Muscle of leg (tissue), 3 donors: ENCODE measurements at regions not wholly inside any gene's neighbourhood (a gene's known extent, or its start where the extent isn't known, plus 50 kb on each side); places are given as distances from the start of the nearest gene placed in this dataset.

Experiments used
- DNase-seq: peaks from one replicate; pipeline ENCODE4 v3.0.0; 2013
- H3K27ac ChIP-seq: one replicate; pipeline ENCODE4 v1.5.1; 2013; ENCODE audit warnings: mild to moderate bottlenecking, low read length, control low read depth
- H3K27me3 ChIP-seq: one replicate; pipeline ENCODE4 v1.6.1; 2013; ENCODE audit warnings: low read length; ENCODE audit not compliant: control insufficient read depth, insufficient read depth
- H3K36me3 ChIP-seq: one replicate; pipeline ENCODE4 v1.6.1; 2013; ENCODE audit warnings: low read length; ENCODE audit not compliant: control insufficient read depth, insufficient read depth
- H3K4me1 ChIP-seq: one replicate; pipeline ENCODE4 v1.6.1; 2013; ENCODE audit warnings: low read length; ENCODE audit not compliant: control insufficient read depth, insufficient read depth
- H3K4me3 ChIP-seq: one replicate; pipeline ENCODE4 v1.5.1; 2013; ENCODE audit warnings: low read length, control low read depth
- H3K9me3 ChIP-seq: replicated peaks from 2 replicates; pipeline ENCODE4 v1.6.1; 2013; ENCODE audit warnings: low read depth, low read length; ENCODE audit not compliant: control insufficient read depth
- WGBS: methylation state at CpG from one replicate; pipeline ENCODE4 v1.1.5; 2013; ENCODE audit warnings: missing lambda C conversion rate; ENCODE audit not compliant: insufficient coverage; 5-methylcytosine and 5-hydroxymethylcytosine counted together

- no peaks in the 10 kb centered on the region for H3K4me1 ChIP-seq
- H3K9me3 ChIP-seq = no peaks in the 10 kb centered on the region
- H3K27me3 ChIP-seq = no peaks in the 10 kb centered on the region
- 94% methylated on average over 1 of the region's 1 CpG for WGBS
- DNase-seq = no peak
- H3K4me3 ChIP-seq = no peak overlapping the region
- no peak overlapping the region for H3K27ac ChIP-seq
- no peaks in the 10 kb centered on the region for H3K36me3 ChIP-seq
Observed at GRCh38 chr4:154677300-154677699, 64.8 kb upstream of the FGG start.

GRCh38 chr4:154677923-154678322, 65.5 kb upstream of the FGG start:
- no CpG with 5 or more reads among the region's 3 CpGs for WGBS
- Histone ChIP-seq H3K27ac (no peak overlapping the region), H3K9me3 (no peaks in the 10 kb centered on the region), H3K27me3 (no peaks in the 10 kb centered on the region), H3K4me1 (no peaks in the 10 kb centered on the region), H3K4me3 (no peak overlapping the region), H3K36me3 (no peaks in the 10 kb centered on the region)
- DNase-seq = no peak

- 70% methylated on average over 2 of the region's 4 CpGs for WGBS
- H3K27me3 ChIP-seq = no peaks in the 10 kb centered on the region
- no peaks in the 10 kb centered on the region for H3K4me1 ChIP-seq
- no peaks in the 10 kb centered on the region for H3K9me3 ChIP-seq
- DNase-seq = no peak
- H3K36me3 ChIP-seq = no peaks in the 10 kb centered on the region
- H3K4me3 ChIP-seq = no peak overlapping the region
- H3K27ac ChIP-seq = no peak overlapping the region
Observed at GRCh38 chr4:154683956-154684681, 59.7 kb upstream of the LRAT start.

GRCh38 chr4:154686838-154687237, 57.0 kb upstream of the LRAT start:
- Histone ChIP-seq H3K9me3 (no peaks in the 10 kb centered on the region), H3K36me3 (no peaks in the 10 kb centered on the region), H3K4me3 (no peak overlapping the region), H3K27ac (no peak overlapping the region), H3K27me3 (no peaks in the 10 kb centered on the region), H3K4me1 (no peaks in the 10 kb centered on the region)
- peak; percentile 7 for DNase-seq
- no CpG with 5 or more reads among the region's 1 CpG for WGBS

GRCh38 chr4:154687840-154688239, 56.0 kb upstream of the LRAT start:
- Histone ChIP-seq H3K27me3 (no peaks in the 10 kb centered on the region), H3K9me3 (no peaks in the 10 kb centered on the region), H3K36me3 (no peaks in the 10 kb centered on the region), H3K4me1 (no peaks in the 10 kb centered on the region), H3K4me3 (no peak overlapping the region), H3K27ac (no peak overlapping the region)
- no peak for DNase-seq
- 100% methylated on average over 1 of the region's 3 CpGs for WGBS

GRCh38 chr4:154691229-154691628, 52.6 kb upstream of the LRAT start:
- Histone ChIP-seq H3K9me3 (no peaks in the 10 kb centered on the region), H3K27ac (no peak overlapping the region), H3K27me3 (no peaks in the 10 kb centered on the region), H3K36me3 (no peaks in the 10 kb centered on the region), H3K4me1 (no peaks in the 10 kb centered on the region), H3K4me3 (no peak overlapping the region)
- DNase-seq = no peak
- 83% methylated on average over 1 of the region's 2 CpGs for WGBS

- 60% methylated on average over 1 of the region's 3 CpGs for WGBS
- H3K4me1 ChIP-seq = no peaks in the 10 kb centered on the region
- no peak overlapping the region for H3K27ac ChIP-seq
- no peak for DNase-seq
- no peak overlapping the region for H3K4me3 ChIP-seq
- H3K36me3 ChIP-seq = no peaks in the 10 kb centered on the region
- H3K9me3 ChIP-seq = no peaks in the 10 kb centered on the region
- no peaks in the 10 kb centered on the region for H3K27me3 ChIP-seq
Observed at GRCh38 chr4:154692304-154692818, 51.4 kb upstream of the LRAT start.
